Panc1 (cell line): ENCODE measurements at regions not wholly inside any gene's neighbourhood (a gene's known extent, or its start where the extent isn't known, plus 50 kb on each side); places are given as distances from the start of the nearest gene placed in this dataset.

Experiments
- POLR2AphosphoS5 ChIP-seq: IDR thresholded peaks from 2 replicates; pipeline ENCODE4 v1.6.1; 2012; ENCODE audit warnings: mild to moderate bottlenecking, low read depth, low read length, moderate library complexity
- REST ChIP-seq, 2 experiments: IDR thresholded peaks; 2 replicates each; pipeline ENCODE4 v1.6.1; 2011 to 2012; ENCODE audit warnings: low read depth in 2 of 2, control low read depth in 1 of 2, low read length in 1 of 2, mild to moderate bottlenecking in 1 of 2, moderate library complexity in 1 of 2; ENCODE audit not compliant: insufficient read depth in 1 of 2
- SIN3A ChIP-seq: IDR thresholded peaks from 2 replicates; pipeline ENCODE4 v1.6.1; 2012; ENCODE audit warnings: low read depth, mild to moderate bottlenecking, low read length, moderate library complexity, borderline replicate concordance; ENCODE audit not compliant: insufficient read depth
- TCF7L2 ChIP-seq: IDR thresholded peaks from 2 replicates; pipeline ENCODE4 v1.6.1; 2011; ENCODE audit warnings: mild to moderate bottlenecking, low read depth, low read length, inconsistent platforms
- TF ChIP-seq, protein P1 (sequence below): fragments of 450-650 bp; IDR thresholded peaks from 2 replicates; pipeline ENCODE4 v1.5.1; 2017; ENCODE audit warnings: mild to moderate bottlenecking

GRCh38 chr10:61232780-61233179 lies 220.4 kb downstream of the TMEM26 start:
- TF ChIP-seq, protein P1, sequence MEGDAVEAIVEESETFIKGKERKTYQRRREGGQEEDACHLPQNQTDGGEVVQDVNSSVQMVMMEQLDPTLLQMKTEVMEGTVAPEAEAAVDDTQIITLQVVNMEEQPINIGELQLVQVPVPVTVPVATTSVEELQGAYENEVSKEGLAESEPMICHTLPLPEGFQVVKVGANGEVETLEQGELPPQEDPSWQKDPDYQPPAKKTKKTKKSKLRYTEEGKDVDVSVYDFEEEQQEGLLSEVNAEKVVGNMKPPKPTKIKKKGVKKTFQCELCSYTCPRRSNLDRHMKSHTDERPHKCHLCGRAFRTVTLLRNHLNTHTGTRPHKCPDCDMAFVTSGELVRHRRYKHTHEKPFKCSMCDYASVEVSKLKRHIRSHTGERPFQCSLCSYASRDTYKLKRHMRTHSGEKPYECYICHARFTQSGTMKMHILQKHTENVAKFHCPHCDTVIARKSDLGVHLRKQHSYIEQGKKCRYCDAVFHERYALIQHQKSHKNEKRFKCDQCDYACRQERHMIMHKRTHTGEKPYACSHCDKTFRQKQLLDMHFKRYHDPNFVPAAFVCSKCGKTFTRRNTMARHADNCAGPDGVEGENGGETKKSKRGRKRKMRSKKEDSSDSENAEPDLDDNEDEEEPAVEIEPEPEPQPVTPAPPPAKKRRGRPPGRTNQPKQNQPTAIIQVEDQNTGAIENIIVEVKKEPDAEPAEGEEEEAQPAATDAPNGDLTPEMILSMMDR = no peak
- TF ChIP-seq SIN3A = no peak
- no peak for TF ChIP-seq REST (IDR thresholded peaks at IDR 0.05; ENCODE audit: insufficient read depth in 1 of 2, low read depth in 2 of 2, low read length in 1 of 2)
- no peak for TF ChIP-seq POLR2AphosphoS5
- TF ChIP-seq TCF7L2 = no peak
